Skeletal muscle tissue (tissue), 3 donors: ENCODE measurements at regions not wholly inside any gene's neighbourhood (a gene's known extent, or its start where the extent isn't known, plus 50 kb on each side); places are given as distances from the start of the nearest gene placed in this dataset.

ENCODE experiments used
- H3K27ac ChIP-seq: one replicate; pipeline ENCODE4 v1.7.0; 2013; ENCODE audit warnings: mild to moderate bottlenecking, low read depth, low read length, inconsistent platforms
- H3K27me3 ChIP-seq, 3 donors: one replicate each; pipeline ENCODE4 v1.7.0; 2013; ENCODE audit warnings: low read length in 3 of 3; ENCODE audit not compliant: control insufficient read depth in 3 of 3, insufficient read depth in 3 of 3
- H3K36me3 ChIP-seq, 3 donors: one replicate each; pipeline ENCODE4 v1.7.0; 2013; ENCODE audit warnings: low read length in 3 of 3; ENCODE audit not compliant: control insufficient read depth in 3 of 3, insufficient read depth in 3 of 3
- H3K4me1 ChIP-seq, 3 donors: one replicate each; pipeline ENCODE4 v1.7.0; 2013; ENCODE audit warnings: low read length in 3 of 3, mild to moderate bottlenecking in 3 of 3; ENCODE audit not compliant: control insufficient read depth in 3 of 3, insufficient read depth in 3 of 3
- H3K4me3 ChIP-seq, 3 donors: one replicate each; pipeline ENCODE4 v1.7.0; 2013; ENCODE audit warnings: low read length in 3 of 3
- H3K9ac ChIP-seq, 3 donors: one replicate each; pipeline ENCODE4 v1.7.0; 2013; ENCODE audit warnings: low read length in 3 of 3, mild to moderate bottlenecking in 3 of 3, moderate library complexity in 2 of 3, low read depth in 1 of 3
- H3K9me3 ChIP-seq, 3 donors: one replicate each; pipeline ENCODE4 v1.7.0; 2013; ENCODE audit warnings: low read length in 3 of 3; ENCODE audit not compliant: control insufficient read depth in 3 of 3
- donor health status: Osteomylitis.

- Histone ChIP-seq H3K9me3 (no peaks in the 10 kb centered on the region), H3K27ac (no peak overlapping the region), H3K9ac (no peak overlapping the region), H3K27me3 (no peaks in the 10 kb centered on the region), H3K36me3 (no peaks in the 10 kb centered on the region), H3K4me3 (no peak overlapping the region), H3K4me1 (no peaks in the 10 kb centered on the region)
Measured at GRCh38 chr16:48014349-48015135, 141.3 kb downstream of the ABCC12 start.

GRCh38 chr16:48013491-48013901 lies 142.3 kb downstream of the ABCC12 start:
- Histone ChIP-seq H3K4me3 (no peak overlapping the region), H3K36me3 (no peaks in the 10 kb centered on the region), H3K27ac (no peak overlapping the region), H3K4me1 (no peaks in the 10 kb centered on the region), H3K9ac (no peak overlapping the region), H3K9me3 (no peaks in the 10 kb centered on the region), H3K27me3 (no peaks in the 10 kb centered on the region)

- H3K27me3 ChIP-seq: no peaks in the 10 kb centered on the region
- no peak overlapping the region for H3K4me3 ChIP-seq
- no peak overlapping the region for H3K9ac ChIP-seq
- H3K9me3 ChIP-seq: no peaks in the 10 kb centered on the region
- H3K36me3 ChIP-seq: no peaks in the 10 kb centered on the region
- H3K4me1 ChIP-seq: no peaks in the 10 kb centered on the region
- no peak overlapping the region for H3K27ac ChIP-seq
Measured at GRCh38 chr16:48011878-48012658, 143.7 kb downstream of the ABCC12 start.

- no peaks in the 10 kb centered on the region for H3K36me3 ChIP-seq
- no peak overlapping the region for H3K27ac ChIP-seq
- no peaks in the 10 kb centered on the region for H3K27me3 ChIP-seq
- no peak overlapping the region for H3K4me3 ChIP-seq
- no peak overlapping the region for H3K9ac ChIP-seq
- no peaks in the 10 kb centered on the region for H3K4me1 ChIP-seq
- no peaks in the 10 kb centered on the region for H3K9me3 ChIP-seq
Measured at GRCh38 chr16:48011466-48011865, 144.3 kb downstream of the ABCC12 start.

GRCh38 chr16:48008011-48008525 lies 147.7 kb downstream of the ABCC12 start:
- H3K9ac ChIP-seq: no peak overlapping the region
- H3K27me3 ChIP-seq: peaks cover 0 to 3% (median 0%) of the 10 kb centered on the region in 3 donors
- no peak overlapping the region for H3K27ac ChIP-seq
- no peaks in the 10 kb centered on the region for H3K9me3 ChIP-seq
- no peaks in the 10 kb centered on the region for H3K4me1 ChIP-seq
- H3K4me3 ChIP-seq: no peak overlapping the region
- H3K36me3 ChIP-seq: no peaks in the 10 kb centered on the region

GRCh38 chr16:48004141-48004695 lies 151.6 kb downstream of the ABCC12 start:
- Histone ChIP-seq H3K27me3 (peaks cover 0 to 3% (median 0%) of the 10 kb centered on the region in 3 donors), H3K36me3 (no peaks in the 10 kb centered on the region), H3K27ac (no peak overlapping the region), H3K4me1 (no peaks in the 10 kb centered on the region), H3K9ac (no peak overlapping the region), H3K9me3 (no peaks in the 10 kb centered on the region), H3K4me3 (no peak overlapping the region)

- Histone ChIP-seq H3K4me3 (no peak overlapping the region), H3K9me3 (no peaks in the 10 kb centered on the region), H3K36me3 (no peaks in the 10 kb centered on the region), H3K27me3 (peaks cover 0 to 3% (median 0%) of the 10 kb centered on the region in 3 donors), H3K9ac (no peak overlapping the region), H3K27ac (no peak overlapping the region), H3K4me1 (no peaks in the 10 kb centered on the region)
Measured at GRCh38 chr16:48003206-48003907, 152.4 kb downstream of the ABCC12 start.

GRCh38 chr16:48001324-48001895 lies 154.4 kb downstream of the ABCC12 start:
- H3K4me3 ChIP-seq: no peak overlapping the region
- no peak overlapping the region for H3K27ac ChIP-seq
- H3K27me3 ChIP-seq: peaks cover 0 to 3% (median 0%) of the 10 kb centered on the region in 3 donors
- H3K9ac ChIP-seq: no peak overlapping the region
- no peaks in the 10 kb centered on the region for H3K4me1 ChIP-seq
- H3K36me3 ChIP-seq: no peaks in the 10 kb centered on the region
- no peaks in the 10 kb centered on the region for H3K9me3 ChIP-seq

- Histone ChIP-seq H3K9me3 (no peaks in the 10 kb centered on the region), H3K4me3 (no peak overlapping the region), H3K27ac (no peak overlapping the region), H3K36me3 (no peaks in the 10 kb centered on the region), H3K4me1 (no peaks in the 10 kb centered on the region), H3K27me3 (peaks cover 0 to 3% (median 0%) of the 10 kb centered on the region in 3 donors), H3K9ac (no peak overlapping the region)
Measured at GRCh38 chr16:48000622-48001021, 155.2 kb downstream of the ABCC12 start.
